Gastrocnemius medialis (tissue), 4 donors: ENCODE measurements at regions not wholly inside any gene's neighbourhood (a gene's known extent, or its start where the extent isn't known, plus 50 kb on each side); places are given as distances from the start of the nearest gene placed in this dataset.

Experiments
- POLR2A ChIP-seq, 2 donors: fragments of 450-650 bp; IDR thresholded peaks; one replicate each; pipeline ENCODE4 v1.6.1; 2017; ENCODE audit warnings: antibody characterized with exemption in 2 of 2, mild to moderate bottlenecking in 2 of 2, moderate library complexity in 2 of 2
- TF ChIP-seq, protein P1 (sequence below), 5 experiments: fragments of 450-650 bp in 3 of 5; fragments of 200-600 bp in 2 of 5; sonication (generic) in 2 of 5; IDR thresholded peaks in 4 of 5; conservative IDR thresholded peaks in 1 of 5; 1 replicate in 4 of 5; 2 replicates in 1 of 5; pipeline ENCODE4 v1.5.1; 2016 to 2019; ENCODE audit warnings: antibody characterized with exemption in 5 of 5, mild to moderate bottlenecking in 3 of 5, moderate library complexity in 3 of 5

DNA sequence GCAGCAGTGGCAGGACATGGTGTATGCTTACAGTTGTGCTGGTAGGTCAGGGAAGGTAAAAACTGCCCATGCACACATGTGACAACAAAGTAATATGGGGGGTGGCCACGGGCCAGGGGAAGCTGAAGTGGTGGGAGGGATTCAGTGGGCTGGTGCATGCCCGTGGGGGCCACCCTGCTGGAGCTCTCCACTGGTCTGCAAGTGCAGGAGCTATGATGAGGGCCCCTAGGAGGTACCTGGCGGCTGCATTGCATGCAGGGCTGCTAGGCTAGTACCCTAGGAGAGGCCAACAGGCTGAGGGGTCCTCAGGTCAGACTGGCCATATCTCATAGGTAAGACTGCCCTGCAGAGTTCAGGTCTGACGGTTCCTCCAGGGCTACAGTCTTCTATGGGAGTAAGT, 265.9 kb downstream of the NUP35 start:
- TF ChIP-seq POLR2A (IDR thresholded peaks at IDR 0.05) = no peak
- TF ChIP-seq, protein P1, sequence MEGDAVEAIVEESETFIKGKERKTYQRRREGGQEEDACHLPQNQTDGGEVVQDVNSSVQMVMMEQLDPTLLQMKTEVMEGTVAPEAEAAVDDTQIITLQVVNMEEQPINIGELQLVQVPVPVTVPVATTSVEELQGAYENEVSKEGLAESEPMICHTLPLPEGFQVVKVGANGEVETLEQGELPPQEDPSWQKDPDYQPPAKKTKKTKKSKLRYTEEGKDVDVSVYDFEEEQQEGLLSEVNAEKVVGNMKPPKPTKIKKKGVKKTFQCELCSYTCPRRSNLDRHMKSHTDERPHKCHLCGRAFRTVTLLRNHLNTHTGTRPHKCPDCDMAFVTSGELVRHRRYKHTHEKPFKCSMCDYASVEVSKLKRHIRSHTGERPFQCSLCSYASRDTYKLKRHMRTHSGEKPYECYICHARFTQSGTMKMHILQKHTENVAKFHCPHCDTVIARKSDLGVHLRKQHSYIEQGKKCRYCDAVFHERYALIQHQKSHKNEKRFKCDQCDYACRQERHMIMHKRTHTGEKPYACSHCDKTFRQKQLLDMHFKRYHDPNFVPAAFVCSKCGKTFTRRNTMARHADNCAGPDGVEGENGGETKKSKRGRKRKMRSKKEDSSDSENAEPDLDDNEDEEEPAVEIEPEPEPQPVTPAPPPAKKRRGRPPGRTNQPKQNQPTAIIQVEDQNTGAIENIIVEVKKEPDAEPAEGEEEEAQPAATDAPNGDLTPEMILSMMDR (IDR thresholded peaks at IDR 0.05 in 4 of 5, conservative IDR thresholded peaks at IDR 0.05 in 1 of 5) = no peak
